MCF 10A (cell line): ENCODE measurements at regions not wholly inside any gene's neighbourhood (a gene's known extent, or its start where the extent isn't known, plus 50 kb on each side); places are given as distances from the start of the nearest gene placed in this dataset.

ENCODE experiments used
- BruUV-seq: library from RNA; stranded (reverse); fragments of 400-500 nt; replicated peaks from 2 replicates; lab custom pipeline; 2021; lab: Mats Ljungman, UMichigan
- CTCF ChIA-PET: fragments of 300-600 bp; sonication (Branson Sonifier 250); formaldehyde crosslinking; extraction: SDS; loops from one replicate; lab custom pipeline; 2021; ENCODE audit warnings: antibody characterized with exemption, inconsistent platforms; lab: Yijun Ruan, JAX
- POLR2A ChIA-PET: fragments of 300-600, 350-650 bp; sonication (Branson Sonifier 250); formaldehyde crosslinking; extraction: SDS; loops from one replicate; lab custom pipeline; 2020; ENCODE audit warnings: antibody characterized with exemption, inconsistent platforms; lab: Yijun Ruan, JAX
- DNase-seq: peaks from one replicate; pipeline ENCODE4 v3.0.0-alpha.2; 2018; ENCODE audit not compliant: unreplicated experiment
- H3K27ac Mint-ChIP-seq: one replicate; pipeline ENCODE4 v1.8.0; 2022; ENCODE audit warnings: mild to moderate bottlenecking, low read depth, mixed read lengths; ENCODE audit not compliant: unreplicated experiment
- H3K27me3 Mint-ChIP-seq: one replicate; pipeline ENCODE4 v1.8.0; 2022; ENCODE audit warnings: mixed read lengths; ENCODE audit not compliant: insufficient read depth, unreplicated experiment
- H3K36me3 Mint-ChIP-seq: one replicate; pipeline ENCODE4 v1.8.0; 2022; ENCODE audit warnings: mild to moderate bottlenecking, moderate library complexity, mixed read lengths; ENCODE audit not compliant: insufficient read depth, unreplicated experiment
- H3K4me1 Mint-ChIP-seq: one replicate; pipeline ENCODE4 v1.8.0; 2022; ENCODE audit warnings: mixed read lengths; ENCODE audit not compliant: insufficient read depth, unreplicated experiment
- H3K4me3 Mint-ChIP-seq: one replicate; pipeline ENCODE4 v1.8.0; 2022; ENCODE audit warnings: mild to moderate bottlenecking, moderate library complexity, mixed read lengths; ENCODE audit not compliant: unreplicated experiment
- H3K9me3 Mint-ChIP-seq: one replicate; pipeline ENCODE4 v1.8.0; 2022; ENCODE audit warnings: mixed read lengths; ENCODE audit not compliant: unreplicated experiment
- CTCF ChIP-seq: fragments of 200-600 bp; IDR thresholded peaks from one replicate; pipeline ENCODE4 v1.8.0; 2022; ENCODE audit warnings: antibody characterized with exemption, mild to moderate bottlenecking; ENCODE audit not compliant: unreplicated experiment
- intact Hi-C: fragments of 100-400 bp; cut with micrococcal nuclease; formaldehyde crosslinking; loops from 2 replicates; pipeline ENCODE4 v1.14.1; 2022

GRCh38 chr10:75294518-75294865 is 58.7 kb upstream of the COMTD1 start:
- Mint-ChIP-seq H3K27ac (no peak overlapping the region), H3K27me3 (no peaks in the 10 kb centered on the region), H3K4me1 (no peaks in the 10 kb centered on the region), H3K36me3 (no peaks in the 10 kb centered on the region), H3K9me3 (peaks cover 9% of the 10 kb centered on the region), H3K4me3 (no peak overlapping the region)
- POLR2A ChIA-PET: interaction anchor here (0.9 to 4.1 kb wide), 9 partner anchors 10 to 107 kb away, joined by 3 to 64 read pairs (median 7); partner anchors contain the start of gene ZNF503
- intact Hi-C loops: loop anchor here (2.0 kb wide), 1 partner anchor 64 kb away; no protein-coding TSS in a partner anchor
- DNase-seq: no peak
- no peak for TF ChIP-seq CTCF
- BruUV-seq: no TSS peak
- CTCF ChIA-PET: interaction anchor here (0.7 to 3.4 kb wide), 4 partner anchors 24 to 101 kb away, joined by 4 to 8 read pairs (median 6); no protein-coding TSS in a partner anchor

- no peak overlapping the region for H3K27ac Mint-ChIP-seq
- H3K36me3 Mint-ChIP-seq: no peaks in the 10 kb centered on the region
- no TSS peak for BruUV-seq
- H3K9me3 Mint-ChIP-seq: peaks cover 9% of the 10 kb centered on the region
- TF ChIP-seq CTCF: no peak
- no peak overlapping the region for H3K4me3 Mint-ChIP-seq
- DNase-seq: no peak
- H3K4me1 Mint-ChIP-seq: no peaks in the 10 kb centered on the region
- ChIA-PET CTCF (interaction anchor here (3.4 kb wide), 1 partner anchor 102 kb away, joined by 8 read pairs; no protein-coding TSS in a partner anchor), POLR2A (interaction anchor here (0.9 to 4.1 kb wide), 5 partner anchors 9 to 107 kb away, joined by 3 to 64 read pairs (median 29); partner anchors contain the start of gene ZNF503)
- H3K27me3 Mint-ChIP-seq: no peaks in the 10 kb centered on the region
- intact Hi-C loops: loop anchor here (2.0 kb wide), 1 partner anchor 65 kb away; no protein-coding TSS in a partner anchor
Observed at GRCh38 chr10:75294031-75294437, 58.3 kb upstream of the COMTD1 start.

- Mint-ChIP-seq H3K27ac (no peak overlapping the region), H3K4me3 (no peak overlapping the region), H3K9me3 (peaks cover 9% of the 10 kb centered on the region), H3K27me3 (no peaks in the 10 kb centered on the region), H3K36me3 (no peaks in the 10 kb centered on the region), H3K4me1 (no peaks in the 10 kb centered on the region)
- no peak for TF ChIP-seq CTCF
- ChIA-PET POLR2A (no interaction called here), CTCF (interaction anchor here (0.7 to 3.4 kb wide), 3 partner anchors 63 to 1169 kb away, joined by 3 to 8 read pairs (median 4); no protein-coding TSS in a partner anchor)
- no peak for DNase-seq
- intact Hi-C loops: no loop called here
- BruUV-seq: no TSS peak
Observed at GRCh38 chr10:75293446-75293820, 57.7 kb upstream of the COMTD1 start.

- no peak for DNase-seq
- no peak overlapping the region for H3K27ac Mint-ChIP-seq
Observed at GRCh38 chr10:75292794-75293445, 57.2 kb upstream of the COMTD1 start.

More at GRCh38 chr10:75292794-75293445, 57.2 kb upstream of the COMTD1 start:
- BruUV-seq: no TSS peak
- intact Hi-C loops: no loop called here
- H3K4me3 Mint-ChIP-seq: no peak overlapping the region
- CTCF ChIA-PET: interaction anchor here (0.7 to 1.1 kb wide), 3 partner anchors 64 to 1170 kb away, joined by 3 to 4 read pairs (median 4); no protein-coding TSS in a partner anchor
- no peaks in the 10 kb centered on the region for H3K36me3 Mint-ChIP-seq
- POLR2A ChIA-PET: interaction anchor here (0.8 kb wide), 1 partner anchor 109 kb away, joined by 3 read pairs; the partner anchor contains the start of gene ZNF503
- TF ChIP-seq CTCF: no peak
- H3K9me3 Mint-ChIP-seq: peaks cover 9% of the 10 kb centered on the region
- H3K27me3 Mint-ChIP-seq: no peaks in the 10 kb centered on the region
- H3K4me1 Mint-ChIP-seq: no peaks in the 10 kb centered on the region
